CD4-positive, alpha-beta T cell treated with Interleukin-6 at 100 ng/mL for 8 hours (primary cell): ENCODE measurements at regions not wholly inside any gene's neighbourhood (a gene's known extent, or its start where the extent isn't known, plus 50 kb on each side); places are given as distances from the start of the nearest gene placed in this dataset.

Source experiments
- DNase-seq: peaks from one replicate; pipeline ENCODE4 v3.0.0-alpha.2; 2020; ENCODE audit warnings: mixed read lengths, low spot score

- DNase-seq: no peak
These were observed 392.1 kb upstream of the DDHD1 start for GRCh38 chr14:53545217-53545616.

GRCh38 chr14:53542732-53543131, 389.6 kb upstream of the DDHD1 start:
- DNase-seq: no peak

GRCh38 chr14:53541411-53541810, 388.3 kb upstream of the DDHD1 start:
- DNase-seq: no peak

- peak; percentile 2 for DNase-seq
These were observed 386.5 kb upstream of the DDHD1 start for GRCh38 chr14:53539489-53540126.

- DNase-seq: no peak
These were observed 385.3 kb upstream of the DDHD1 start for GRCh38 chr14:53538316-53538881.

- DNase-seq: no peak
These were observed 384.5 kb upstream of the DDHD1 start for GRCh38 chr14:53537422-53538315.

GRCh38 chr14:53536446-53536845, 383.3 kb upstream of the DDHD1 start:
- no peak for DNase-seq

GRCh38 chr14:53534841-53535240, 381.7 kb upstream of the DDHD1 start:
- no peak for DNase-seq

GRCh38 chr14:53533384-53533970, 380.4 kb upstream of the DDHD1 start:
- DNase-seq: no peak

- DNase-seq: no peak
These were observed 379.7 kb upstream of the DDHD1 start for GRCh38 chr14:53532853-53533252.

- no peak for DNase-seq
These were observed 378.6 kb upstream of the DDHD1 start for GRCh38 chr14:53531730-53532129.

GRCh38 chr14:53531156-53531555, 378.0 kb upstream of the DDHD1 start:
- DNase-seq: no peak

- DNase-seq: no peak
These were observed 376.4 kb upstream of the DDHD1 start for GRCh38 chr14:53529519-53529918.

GRCh38 chr14:53528185-53528671, 375.1 kb upstream of the DDHD1 start:
- DNase-seq: no peak

- DNase-seq: no peak
These were observed 373.1 kb upstream of the DDHD1 start for GRCh38 chr14:53526200-53526599.

GRCh38 chr14:53525608-53526007, 372.5 kb upstream of the DDHD1 start:
- DNase-seq: no peak

GRCh38 chr14:53524391-53524790, 371.3 kb upstream of the DDHD1 start:
- no peak for DNase-seq

- DNase-seq: no peak
These were observed 370.1 kb upstream of the DDHD1 start for GRCh38 chr14:53523226-53523625.

- no peak for DNase-seq
These were observed 367.2 kb upstream of the DDHD1 start for GRCh38 chr14:53520078-53520928.

GRCh38 chr14:53519137-53519536, 366.0 kb upstream of the DDHD1 start:
- DNase-seq: no peak

- DNase-seq: no peak
These were observed 364.3 kb upstream of the DDHD1 start for GRCh38 chr14:53517270-53517960.
